ENCODE measurements at regions not wholly inside any gene's neighbourhood (a gene's known extent, or its start where the extent isn't known, plus 50 kb on each side); places are given as distances from the start of the nearest gene placed in this dataset.

DNA sequence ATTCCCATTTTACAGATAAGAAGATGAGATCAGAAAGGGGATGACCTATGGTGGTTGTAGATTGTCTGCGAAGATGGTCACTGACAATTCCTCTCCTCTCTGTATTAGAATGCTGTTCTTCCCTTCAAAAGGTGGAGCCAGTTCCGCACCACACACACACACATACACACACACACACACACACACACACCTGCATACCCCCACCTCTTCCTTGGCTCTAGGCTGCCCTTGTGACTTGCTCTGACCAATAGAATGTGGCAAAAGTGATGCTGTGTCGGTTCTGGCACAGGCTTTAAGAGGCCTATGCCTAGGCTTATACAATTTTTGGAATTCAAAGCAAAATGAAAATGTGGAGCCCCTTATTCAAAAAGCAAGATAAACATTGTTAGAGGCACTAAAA is 88.0 kb downstream of the ZFP36L2 start:
- Histone ChIP-seq H3K4me3 (no peak overlapping the region), H3K9me3 (replicated peaks) (no peaks in the 10 kb centered on the region), H3K4me1 (replicated peaks) (no peaks in the 10 kb centered on the region), H3K36me3 (no peaks in the 10 kb centered on the region), H3K27ac (no peak overlapping the region), H3K27me3 (replicated peaks) (no peaks in the 10 kb centered on the region)
- no peak for DNase-seq (ENCODE audit: low read depth in 1 of 2, low spot score in 2 of 2)

GRCh38 chr2:43136876-43137275 is 89.5 kb downstream of the ZFP36L2 start:
- no peaks in the 10 kb centered on the region for H3K4me1 ChIP-seq (replicated peaks)
- no peaks in the 10 kb centered on the region for H3K36me3 ChIP-seq

GRCh38 chr2:43136011-43136799 is 90.2 kb downstream of the ZFP36L2 start:
- Histone ChIP-seq H3K27me3 (replicated peaks) (no peaks in the 10 kb centered on the region), H3K4me1 (replicated peaks) (peaks cover 4% of the 10 kb centered on the region), H3K9me3 (replicated peaks) (no peaks in the 10 kb centered on the region), H3K36me3 (no peaks in the 10 kb centered on the region), H3K4me3 (no peak overlapping the region), H3K27ac (no peak overlapping the region)
- no peak for DNase-seq (ENCODE audit: low read depth in 1 of 2, low spot score in 2 of 2)

More at GRCh38 chr2:43136876-43137275, 89.5 kb downstream of the ZFP36L2 start:
- no peak for DNase-seq (ENCODE audit: low read depth in 1 of 2, low spot score in 2 of 2)
- Histone ChIP-seq H3K27me3 (replicated peaks) (no peaks in the 10 kb centered on the region), H3K9me3 (replicated peaks) (no peaks in the 10 kb centered on the region), H3K27ac (no peak overlapping the region), H3K4me3 (no peak overlapping the region)

DNA sequence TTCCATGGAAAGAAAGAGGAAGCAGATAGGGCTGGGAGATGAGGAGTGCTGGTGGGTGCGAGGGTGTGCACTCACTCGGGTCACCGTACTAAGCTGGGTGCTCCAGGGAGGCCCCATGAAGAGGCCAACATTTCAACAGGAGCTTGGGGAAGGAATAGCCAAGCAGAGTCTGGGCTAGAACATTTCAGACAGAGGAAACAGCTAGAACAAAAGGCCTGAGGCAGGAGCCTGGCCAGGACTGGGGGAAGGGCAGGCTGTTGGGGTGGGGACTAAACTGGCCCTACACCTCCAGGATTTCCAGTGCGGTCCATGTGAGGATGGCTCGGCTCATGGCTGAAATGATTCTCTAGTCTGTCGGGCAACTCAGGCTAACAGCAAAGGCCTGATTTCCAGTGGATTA is 90.8 kb downstream of the ZFP36L2 start:
- H3K36me3 ChIP-seq, result no peaks in the 10 kb centered on the region
- DNase-seq (ENCODE audit: low read depth in 1 of 2, low spot score in 2 of 2), result no peak
- no peak overlapping the region for H3K27ac ChIP-seq
- no peaks in the 10 kb centered on the region for H3K27me3 ChIP-seq (replicated peaks)
- H3K4me1 ChIP-seq (replicated peaks), result peaks cover 10% of the 10 kb centered on the region
- H3K9me3 ChIP-seq (replicated peaks), result no peaks in the 10 kb centered on the region
- no peak overlapping the region for H3K4me3 ChIP-seq

DNA sequence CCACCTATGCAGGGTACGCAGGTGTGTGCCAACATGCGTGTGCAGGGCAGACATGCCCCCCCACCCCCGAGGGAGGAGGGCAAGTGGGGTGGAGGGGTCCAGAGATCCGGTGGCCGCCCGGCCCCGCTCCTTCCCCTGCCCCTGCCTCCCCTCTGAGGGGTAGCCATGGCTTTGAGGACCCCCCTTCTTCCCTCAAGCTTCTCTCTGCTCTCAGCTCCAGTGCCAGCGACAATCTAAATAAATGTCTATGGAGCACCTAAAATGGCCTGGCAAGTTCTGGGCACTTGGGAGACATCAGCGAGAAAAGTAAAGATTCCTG is 91.9 kb downstream of the ZFP36L2 start:
- H3K36me3 ChIP-seq, result no peaks in the 10 kb centered on the region
- peaks cover 18% of the 10 kb centered on the region for H3K4me1 ChIP-seq (replicated peaks)
- DNase-seq (ENCODE audit: low read depth in 1 of 2, low spot score in 2 of 2), result no peak
- no peaks in the 10 kb centered on the region for H3K27me3 ChIP-seq (replicated peaks)
- H3K9me3 ChIP-seq (replicated peaks), result no peaks in the 10 kb centered on the region
- no peak overlapping the region for H3K4me3 ChIP-seq
- no peak overlapping the region for H3K27ac ChIP-seq

DNA sequence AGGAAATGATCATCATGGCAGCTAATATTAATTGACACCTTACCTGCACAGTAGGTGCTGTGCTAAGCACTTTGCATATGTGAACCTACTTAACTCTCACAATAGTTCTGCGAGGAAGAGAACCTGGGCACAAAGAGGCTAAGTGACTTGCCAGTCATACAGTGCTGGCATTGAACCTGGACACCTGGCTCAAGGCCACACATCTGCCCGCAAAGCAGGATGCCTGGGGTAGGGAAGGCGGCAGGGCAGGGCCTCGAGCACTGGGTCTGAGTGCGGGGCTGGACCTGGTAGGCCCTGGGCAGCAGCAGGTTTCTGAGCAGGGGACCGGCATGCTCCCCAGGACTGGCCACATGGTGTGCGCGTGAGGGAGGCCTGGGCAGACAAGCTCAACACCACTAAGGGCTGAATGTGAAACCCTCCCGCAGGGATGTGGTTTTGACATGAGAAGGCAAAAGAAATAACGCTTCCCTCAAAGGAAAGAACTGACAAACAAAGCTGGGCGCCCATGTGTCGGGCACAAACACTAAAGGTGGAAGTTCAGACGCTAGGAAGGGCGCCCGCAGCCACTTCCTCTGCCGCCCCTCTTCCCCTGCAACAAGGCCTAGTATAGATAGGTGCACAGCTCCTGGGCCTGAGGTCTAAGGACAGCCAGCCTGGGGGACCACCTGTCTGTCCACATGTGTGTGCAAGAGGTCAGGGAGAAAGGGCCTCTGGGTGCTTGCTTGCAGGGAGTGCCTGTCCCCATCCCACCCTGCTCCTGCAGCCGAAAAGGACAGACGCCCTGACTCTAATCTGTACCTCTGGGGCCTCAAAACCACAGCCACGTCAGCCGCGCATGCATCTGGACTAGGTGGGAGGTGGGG is 92.5 kb downstream of the ZFP36L2 start:
- Histone ChIP-seq H3K4me3 (no peak overlapping the region), H3K27ac (no peak overlapping the region)

DNA sequence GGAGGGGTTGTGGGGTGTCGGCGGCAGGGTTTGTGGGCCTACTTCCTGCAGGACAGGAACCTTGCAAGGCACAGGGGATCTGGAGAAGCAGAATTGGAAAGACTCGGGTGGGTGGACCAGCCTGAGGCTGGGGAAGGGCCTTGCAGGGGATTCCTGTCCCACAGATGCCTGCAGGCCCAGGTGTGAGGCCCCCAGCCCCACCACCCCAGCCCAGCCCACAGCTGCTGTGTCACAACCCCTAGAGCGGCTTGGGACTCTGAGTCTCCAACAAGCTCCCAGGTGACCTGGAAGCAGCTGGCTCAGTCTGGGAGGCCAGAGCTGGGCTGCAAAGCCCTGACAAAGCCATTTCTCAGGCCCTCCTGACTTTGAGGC is 93.1 kb downstream of the ZFP36L2 start:
- no peak overlapping the region for H3K27ac ChIP-seq
- no peaks in the 10 kb centered on the region for H3K27me3 ChIP-seq (replicated peaks)
- DNase-seq (ENCODE audit: low read depth in 1 of 2, low spot score in 2 of 2), result no peak
- no peaks in the 10 kb centered on the region for H3K9me3 ChIP-seq (replicated peaks)
- no peaks in the 10 kb centered on the region for H3K36me3 ChIP-seq
- H3K4me3 ChIP-seq, result no peak overlapping the region
- peaks cover 18% of the 10 kb centered on the region for H3K4me1 ChIP-seq (replicated peaks)

More for the DNA sequence above, 92.5 kb downstream of the ZFP36L2 start:
- H3K4me1 ChIP-seq (replicated peaks), result peaks cover 18% of the 10 kb centered on the region
- no peak for DNase-seq (ENCODE audit: low read depth in 1 of 2, low spot score in 2 of 2)
- H3K9me3 ChIP-seq (replicated peaks), result no peaks in the 10 kb centered on the region
- no peaks in the 10 kb centered on the region for H3K36me3 ChIP-seq
- H3K27me3 ChIP-seq (replicated peaks), result no peaks in the 10 kb centered on the region

- H3K4me1 ChIP-seq (replicated peaks), result peaks cover 18% of the 10 kb centered on the region
- no peaks in the 10 kb centered on the region for H3K36me3 ChIP-seq
- H3K9me3 ChIP-seq (replicated peaks), result no peaks in the 10 kb centered on the region
- no peaks in the 10 kb centered on the region for H3K27me3 ChIP-seq (replicated peaks)
- H3K27ac ChIP-seq, result no peak overlapping the region
- H3K4me3 ChIP-seq, result no peak overlapping the region
- DNase-seq (ENCODE audit: low read depth in 1 of 2, low spot score in 2 of 2), result no peak
Observed at GRCh38 chr2:43132683-43133301, 93.6 kb downstream of the ZFP36L2 start.

DNA sequence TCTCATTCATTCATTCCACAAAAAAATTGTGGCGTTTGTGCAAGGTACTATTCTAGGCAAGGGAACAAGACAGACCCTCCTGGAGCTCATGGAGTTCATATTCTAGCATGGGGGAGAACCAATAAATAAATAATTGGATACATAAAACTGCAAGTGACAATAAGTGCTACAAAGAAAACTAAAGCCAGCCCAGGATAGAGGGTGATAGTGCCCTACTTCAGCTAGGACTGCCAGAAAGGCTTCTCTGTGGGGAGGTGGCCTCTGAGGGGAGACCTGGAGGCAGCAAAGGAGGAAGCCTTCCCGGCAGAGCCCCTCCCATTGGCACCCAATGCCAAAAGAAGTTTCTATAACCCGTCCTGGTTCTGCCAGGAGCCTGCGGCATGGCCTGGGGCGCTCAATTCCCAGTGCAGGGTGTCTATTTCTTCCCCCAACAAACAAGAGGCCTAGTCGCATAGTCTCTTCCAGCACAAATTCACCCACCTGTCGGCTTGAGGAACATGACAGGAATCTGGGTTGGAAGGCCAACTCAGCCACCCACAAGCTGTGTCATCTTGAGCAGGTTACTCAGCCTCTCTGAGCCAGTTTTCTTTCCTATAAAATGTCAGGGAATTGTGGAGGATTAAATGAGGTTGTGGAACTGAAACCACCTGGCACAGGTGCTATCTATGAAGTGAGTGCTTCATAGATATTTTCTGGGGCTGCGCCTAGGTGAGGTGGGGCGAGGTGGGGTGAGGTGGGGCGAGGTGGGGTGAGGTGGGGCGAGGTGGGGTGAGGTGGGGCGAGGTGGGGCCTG is 94.3 kb downstream of the ZFP36L2 start:
- Histone ChIP-seq H3K9me3 (replicated peaks) (no peaks in the 10 kb centered on the region), H3K27ac (no peak overlapping the region), H3K4me3 (no peak overlapping the region), H3K36me3 (no peaks in the 10 kb centered on the region), H3K4me1 (replicated peaks) (peaks cover 22% of the 10 kb centered on the region), H3K27me3 (replicated peaks) (no peaks in the 10 kb centered on the region)
- no peak for DNase-seq (ENCODE audit: low read depth in 1 of 2, low spot score in 2 of 2)

- Histone ChIP-seq H3K4me1 (replicated peaks) (peaks cover 22% of the 10 kb centered on the region), H3K27ac (no peak overlapping the region), H3K36me3 (no peaks in the 10 kb centered on the region), H3K4me3 (no peak overlapping the region), H3K9me3 (replicated peaks) (no peaks in the 10 kb centered on the region), H3K27me3 (replicated peaks) (no peaks in the 10 kb centered on the region)
- DNase-seq (ENCODE audit: low read depth in 1 of 2, low spot score in 2 of 2), result peak; percentile 71 to 85
Observed at GRCh38 chr2:43131051-43131889, 95.1 kb downstream of the ZFP36L2 start.

DNA sequence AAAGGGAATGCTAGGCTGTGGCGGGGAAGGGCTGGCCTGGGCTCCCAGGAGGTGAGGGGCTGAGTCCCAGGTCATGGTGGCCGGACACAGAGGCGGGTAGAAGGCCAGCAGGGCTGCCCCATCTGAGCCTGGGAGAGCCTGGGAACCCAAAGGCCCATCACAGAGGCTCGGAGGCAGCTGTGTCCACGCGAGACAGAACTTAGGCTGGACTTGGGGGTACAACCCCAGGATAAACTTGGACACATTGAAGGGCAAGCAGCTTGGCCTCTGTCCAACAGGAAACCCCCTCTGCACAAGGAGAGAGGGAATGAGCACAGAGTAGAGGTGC is 95.9 kb downstream of the ZFP36L2 start:
- H3K4me1 ChIP-seq (replicated peaks), result peaks cover 22% of the 10 kb centered on the region

GRCh38 chr2:43129676-43130547 is 96.5 kb downstream of the ZFP36L2 start:
- no peak for DNase-seq (ENCODE audit: low read depth in 1 of 2, low spot score in 2 of 2)
- peaks cover 22% of the 10 kb centered on the region for H3K4me1 ChIP-seq (replicated peaks)
- H3K36me3 ChIP-seq, result no peaks in the 10 kb centered on the region
- H3K27ac ChIP-seq, result no peak overlapping the region
- H3K4me3 ChIP-seq, result no peak overlapping the region
- no peaks in the 10 kb centered on the region for H3K27me3 ChIP-seq (replicated peaks)
- no peaks in the 10 kb centered on the region for H3K9me3 ChIP-seq (replicated peaks)

More for the DNA sequence above, 95.9 kb downstream of the ZFP36L2 start:
- no peaks in the 10 kb centered on the region for H3K9me3 ChIP-seq (replicated peaks)
- H3K4me3 ChIP-seq, result no peak overlapping the region
- no peak for DNase-seq (ENCODE audit: low read depth in 1 of 2, low spot score in 2 of 2)
- no peaks in the 10 kb centered on the region for H3K36me3 ChIP-seq
- H3K27me3 ChIP-seq (replicated peaks), result no peaks in the 10 kb centered on the region
- H3K27ac ChIP-seq, result no peak overlapping the region
